GM21515 (cell line): ENCODE measurements at regions not wholly inside any gene's neighbourhood (a gene's known extent, or its start where the extent isn't known, plus 50 kb on each side); places are given as distances from the start of the nearest gene placed in this dataset.
"Not testable (repeated sequence)": the region's sequence is repeated elsewhere in the genome, so short reads cannot be mapped to it uniquely, and the experiment has no call there.

Experiments
- ATAC-seq: cut with Tn5 transposase; IDR thresholded peaks from one replicate; pipeline ENCODE4 v1.9.1; 2021; ENCODE audit not compliant: unreplicated experiment

- no peak for ATAC-seq
Measured at GRCh38 chr2:43074592-43075053, 151.8 kb downstream of the ZFP36L2 start.

- no peak for ATAC-seq
Measured at GRCh38 chr2:43074052-43074451, 152.4 kb downstream of the ZFP36L2 start.

- no peak for ATAC-seq
Measured at GRCh38 chr2:43073401-43073825, 153.0 kb downstream of the ZFP36L2 start.

- no peak for ATAC-seq
Measured at GRCh38 chr2:43071599-43072550, 154.5 kb downstream of the ZFP36L2 start.

- ATAC-seq: no peak
Measured at GRCh38 chr2:43070676-43071502, 155.5 kb downstream of the ZFP36L2 start.

- no peak for ATAC-seq
Measured at GRCh38 chr2:43070030-43070429, 156.4 kb downstream of the ZFP36L2 start.

GRCh38 chr2:43068631-43069517, 157.5 kb downstream of the ZFP36L2 start:
- no peak for ATAC-seq

GRCh38 chr2:43068041-43068533, 158.3 kb downstream of the ZFP36L2 start:
- ATAC-seq: no peak

GRCh38 chr2:43067254-43068040, 159.0 kb downstream of the ZFP36L2 start:
- no peak for ATAC-seq

- not testable (repeated sequence) for ATAC-seq
Measured at GRCh38 chr2:43066541-43067253, 159.7 kb downstream of the ZFP36L2 start.

GRCh38 chr2:43065871-43066270, 160.5 kb downstream of the ZFP36L2 start:
- no peak for ATAC-seq

- ATAC-seq: no peak
Measured at GRCh38 chr2:43065036-43065435, 161.4 kb downstream of the ZFP36L2 start.

- ATAC-seq: not testable (repeated sequence)
Measured at GRCh38 chr2:43063096-43063495, 163.3 kb downstream of the ZFP36L2 start.

- ATAC-seq: no peak
Measured at GRCh38 chr2:43062058-43062457, 164.3 kb downstream of the ZFP36L2 start.

- ATAC-seq: no peak
Measured at GRCh38 chr2:43060390-43061016, 165.9 kb downstream of the ZFP36L2 start.

GRCh38 chr2:43059183-43059897, 167.1 kb downstream of the ZFP36L2 start:
- ATAC-seq: no peak

GRCh38 chr2:43058726-43059110, 167.7 kb downstream of the ZFP36L2 start:
- no peak for ATAC-seq
